ENCODE measurements at regions not wholly inside any gene's neighbourhood (a gene's known extent, or its start where the extent isn't known, plus 50 kb on each side); places are given as distances from the start of the nearest gene placed in this dataset.

GRCh38 chr12:97912943-97913342, 450.3 kb downstream of the RMST start:
- TF ChIP-seq POLR2A (IDR thresholded peaks at IDR 0.05) (no peak), CTCF (IDR thresholded peaks at IDR 0.05) (no peak)

GRCh38 chr12:97921979-97922722, 459.5 kb downstream of the RMST start:
- TF ChIP-seq POLR2A (IDR thresholded peaks at IDR 0.05) (no peak), CTCF (IDR thresholded peaks at IDR 0.05) (no peak)
- Histone ChIP-seq H3K4me3 (no peak overlapping the region), H3K9me3 (replicated peaks in 1 of 3) (no peaks in the 10 kb centered on the region), H3K27me3 (no peaks in the 10 kb centered on the region), H3K4me1 (replicated peaks in 1 of 2) (no peaks in the 10 kb centered on the region), H3K27ac (no peak overlapping the region), H3K36me3 (replicated peaks in 1 of 2) (no peaks in the 10 kb centered on the region)
- WGBS, 4 donors: 54 to 65% (median 60%) methylated on average over 1 of the region's 1 CpG
- intact Hi-C loops (cut with DNase I): no loop called here
- no peak for DNase-seq

More at GRCh38 chr12:97912943-97913342, 450.3 kb downstream of the RMST start:
- no peaks in the 10 kb centered on the region for H3K27me3 ChIP-seq
- H3K4me3 ChIP-seq: no peak overlapping the region
- intact Hi-C loops (cut with DNase I): no loop called here
- 33 to 44% (median 37%) methylated on average over 2 of the region's 2 CpGs for WGBS, 4 donors
- DNase-seq: peak in 5 of 7 donors; percentile 49 to 79 (median 69)
- H3K36me3 ChIP-seq (replicated peaks in 1 of 2): no peaks in the 10 kb centered on the region
- H3K4me1 ChIP-seq (replicated peaks in 1 of 2): no peaks in the 10 kb centered on the region
- no peaks in the 10 kb centered on the region for H3K9me3 ChIP-seq (replicated peaks in 1 of 3)
- H3K27ac ChIP-seq: no peak overlapping the region

- no peaks in the 10 kb centered on the region for H3K4me1 ChIP-seq (replicated peaks in 1 of 2)
- intact Hi-C loops (cut with DNase I): no loop called here
- H3K36me3 ChIP-seq (replicated peaks in 1 of 2): no peaks in the 10 kb centered on the region
- no peak overlapping the region for H3K27ac ChIP-seq
- H3K4me3 ChIP-seq: no peak overlapping the region
- no peak for DNase-seq
- TF ChIP-seq POLR2A (IDR thresholded peaks at IDR 0.05): no peak
- no peak for TF ChIP-seq CTCF (IDR thresholded peaks at IDR 0.05)
- H3K27me3 ChIP-seq: no peaks in the 10 kb centered on the region
- WGBS, 4 donors: 76 to 93% (median 91%) methylated on average over 2 of the region's 2 CpGs
- no peaks in the 10 kb centered on the region for H3K9me3 ChIP-seq (replicated peaks in 1 of 3)
Observed at GRCh38 chr12:97923546-97923945, 460.9 kb downstream of the RMST start.

- intact Hi-C loops (cut with DNase I): no loop called here
- H3K9me3 ChIP-seq (replicated peaks in 1 of 3): no peaks in the 10 kb centered on the region
- 62 to 76% (median 63%) methylated on average over 4 of the region's 4 CpGs for WGBS, 4 donors
- no peaks in the 10 kb centered on the region for H3K4me1 ChIP-seq (replicated peaks in 1 of 2)
- H3K4me3 ChIP-seq: no peak overlapping the region
- H3K27me3 ChIP-seq: no peaks in the 10 kb centered on the region
- no peak overlapping the region for H3K27ac ChIP-seq
- no peak for TF ChIP-seq POLR2A (IDR thresholded peaks at IDR 0.05)
- TF ChIP-seq CTCF (IDR thresholded peaks at IDR 0.05): no peak
- no peaks in the 10 kb centered on the region for H3K36me3 ChIP-seq (replicated peaks in 1 of 2)
- DNase-seq: no peak
Observed at GRCh38 chr12:97924122-97924521, 461.5 kb downstream of the RMST start.

Data from adrenal gland (tissue), 9 donors.